H1 (cell line): ENCODE measurements at regions not wholly inside any gene's neighbourhood (a gene's known extent, or its start where the extent isn't known, plus 50 kb on each side); places are given as distances from the start of the nearest gene placed in this dataset.

Experiments used
- CTCF ChIA-PET: fragments of 300-600 bp; sonication (Branson Sonifier 250); formaldehyde crosslinking; loops from one replicate; lab custom pipeline; 2021; ENCODE audit not compliant: partially characterized antibody; lab: Charles Lee
- POLR2A ChIA-PET: fragments of 300-600 bp; sonication (Branson Sonifier 250); formaldehyde crosslinking; loops from one replicate; lab custom pipeline; 2021; ENCODE audit warnings: inconsistent platforms; ENCODE audit not compliant: partially characterized antibody; lab: Charles Lee
- DNase-seq, 2 experiments: peaks; one replicate each; pipeline versions ENCODE4 v3.0.0 to v3.0.0-alpha.2; 2010 to 2022; ENCODE audit warnings: low spot score in 2 of 2, low read depth in 1 of 2, mixed read lengths in 1 of 2
- FAIRE-seq: peaks from 2 replicates; lab custom pipeline; 2011; peaks lifted over from hg19 to GRCh38; lab: Jason Lieb, UNC
- H2AFZ ChIP-seq: 2 replicates; pipeline ENCODE4 v1.8.1; 2012; ENCODE audit warnings: low read length, inconsistent platforms
- H2AK5ac ChIP-seq: 2 replicates; pipeline ENCODE4 v1.6.1; 2013; ENCODE audit warnings: low read depth, low read length
- H2BK120ac ChIP-seq: replicated peaks from 2 replicates; pipeline ENCODE3; 2013; ENCODE audit warnings: low read depth, low read length, inconsistent platforms
- H2BK12ac ChIP-seq: 2 replicates; pipeline ENCODE4 v1.6.1; 2013; ENCODE audit warnings: low read depth, low read length
- H2BK15ac ChIP-seq: 2 replicates; pipeline ENCODE4 v1.6.1; 2013; ENCODE audit warnings: low read length
- H2BK20ac ChIP-seq: 2 replicates; pipeline ENCODE4 v1.6.1; 2013; ENCODE audit warnings: low read length
- H2BK5ac ChIP-seq: 2 replicates; pipeline ENCODE4 v1.6.1; 2013; ENCODE audit warnings: low read depth, low read length
- H3K14ac ChIP-seq: 2 replicates; pipeline ENCODE4 v1.6.1; 2013; ENCODE audit warnings: inconsistent platforms; ENCODE audit not compliant: insufficient read length
- H3K18ac ChIP-seq: 2 replicates; pipeline ENCODE4 v1.6.1; 2013; ENCODE audit warnings: low read length; ENCODE audit errors: extremely low read depth
- H3K23ac ChIP-seq: 2 replicates; pipeline ENCODE4 v1.6.1; 2013; ENCODE audit warnings: inconsistent platforms; ENCODE audit not compliant: insufficient read length
- H3K23me2 ChIP-seq: 2 replicates; pipeline ENCODE4 v1.6.1; 2013; ENCODE audit warnings: low read depth, low read length
- H3K27ac ChIP-seq: 2 replicates; pipeline ENCODE4 v1.6.1; 2011; ENCODE audit warnings: low read depth, low read length, inconsistent platforms
- H3K27me3 ChIP-seq, 4 experiments: replicated peaks in 1 of 4; 1 replicate in 1 of 4; 2 replicates in 3 of 4; pipeline versions ENCODE4 v1.6.1 to v1.8.1; 2011 to 2013; ENCODE audit warnings: low read length in 3 of 4, mild to moderate bottlenecking in 3 of 4, inconsistent platforms in 2 of 4, mixed read lengths in 2 of 4, moderate library complexity in 1 of 4; ENCODE audit not compliant: control insufficient read depth in 3 of 4, insufficient read depth in 3 of 4; ENCODE audit errors: extremely low read depth in 1 of 4
- H3K36me3 ChIP-seq, 4 experiments: 2 replicates each; pipeline versions ENCODE4 v1.6.1 to v1.8.1; 2011 to 2013; ENCODE audit warnings: mild to moderate bottlenecking in 4 of 4, low read length in 3 of 4, moderate library complexity in 2 of 4, control low read depth in 1 of 4, inconsistent platforms in 1 of 4; ENCODE audit not compliant: insufficient read depth in 4 of 4, control insufficient read depth in 2 of 4
- H3K4ac ChIP-seq: replicated peaks from 2 replicates; pipeline ENCODE3; 2013; ENCODE audit warnings: low read length, low read depth, mixed read lengths, inconsistent platforms; ENCODE audit not compliant: insufficient read length
- H3K4me1 ChIP-seq, 4 experiments: replicated peaks in 1 of 4; 1 replicate in 1 of 4; 2 replicates in 3 of 4; pipeline versions ENCODE4 v1.6.1 to v1.8.1; 2011 to 2013; ENCODE audit warnings: low read length in 3 of 4, inconsistent platforms in 2 of 4, mixed read lengths in 1 of 4; ENCODE audit not compliant: insufficient read depth in 4 of 4, control insufficient read depth in 3 of 4
- H3K4me2 ChIP-seq, 2 experiments: 2 replicates each; pipeline versions ENCODE4 v1.6.1 to v1.8.1; 2011 to 2013; ENCODE audit warnings: low read depth in 2 of 2, low read length in 2 of 2, control low read depth in 1 of 2, inconsistent platforms in 1 of 2, mild to moderate bottlenecking in 1 of 2; ENCODE audit not compliant: insufficient read depth in 1 of 2
- H3K4me3 ChIP-seq, 4 experiments: fragments of 200-600, 300-600 bp in 1 of 4; sonication (generic), shearing (Covaris generic), sonication (Bioruptor Twin) in 1 of 4; 2 replicates each; pipeline versions ENCODE4 v1.5.1 to v1.8.1; 2011 to 2016; ENCODE audit warnings: low read length in 4 of 4, low read depth in 3 of 4, control low read depth in 2 of 4, inconsistent platforms in 2 of 4, mild to moderate bottlenecking in 2 of 4, mixed read lengths in 1 of 4, moderate library complexity in 1 of 4; ENCODE audit not compliant: insufficient read depth in 2 of 4; ENCODE audit errors: extremely low read depth in 1 of 4
- H3K56ac ChIP-seq: replicated peaks from 2 replicates; pipeline ENCODE3; 2013; ENCODE audit warnings: low read depth, mild to moderate bottlenecking, mixed read lengths, low read length, inconsistent platforms; ENCODE audit not compliant: insufficient read length
- H3K79me1 ChIP-seq: 2 replicates; pipeline ENCODE4 v1.6.1; 2013; ENCODE audit warnings: low read depth, low read length, control low read depth
- H3K79me2 ChIP-seq, 2 experiments: 2 replicates each; pipeline versions ENCODE4 v1.6.1 to v1.8.1; 2012 to 2013; ENCODE audit warnings: low read length in 2 of 2, mild to moderate bottlenecking in 2 of 2, inconsistent platforms in 1 of 2; ENCODE audit not compliant: insufficient read depth in 2 of 2, control insufficient read depth in 1 of 2
- H3K9ac ChIP-seq, 4 experiments: replicated peaks in 1 of 4; 1 replicate in 1 of 4; 2 replicates in 3 of 4; pipeline versions ENCODE4 v1.6.1 to v1.8.1; 2011 to 2013; ENCODE audit warnings: low read depth in 3 of 4, low read length in 3 of 4, control low read depth in 2 of 4, mild to moderate bottlenecking in 2 of 4, moderate library complexity in 2 of 4, inconsistent platforms in 1 of 4; ENCODE audit errors: extremely low read depth in 1 of 4
- H3K9me3 ChIP-seq, 2 experiments: 2 replicates each; pipeline versions ENCODE4 v1.6.1 to v1.8.1; 2012 to 2013; ENCODE audit warnings: mild to moderate bottlenecking in 2 of 2, moderate library complexity in 2 of 2, control low read depth in 1 of 2, inconsistent platforms in 1 of 2, low read depth in 1 of 2, low read length in 1 of 2, mixed read lengths in 1 of 2; ENCODE audit not compliant: insufficient read depth in 2 of 2
- H4K20me1 ChIP-seq, 2 experiments: replicated peaks in 1 of 2; 2 replicates each; pipeline versions ENCODE3 to v1.8.1; 2011 to 2013; ENCODE audit warnings: inconsistent platforms in 2 of 2, low read length in 2 of 2, mild to moderate bottlenecking in 1 of 2; ENCODE audit not compliant: insufficient read depth in 2 of 2, control insufficient read depth in 1 of 2
- H4K5ac ChIP-seq: 2 replicates; pipeline ENCODE4 v1.6.1; 2013; ENCODE audit warnings: low read length, low read depth, mixed read lengths, inconsistent platforms; ENCODE audit not compliant: insufficient read length
- H4K8ac ChIP-seq: 2 replicates; pipeline ENCODE4 v1.8.0; 2013; ENCODE audit warnings: mild to moderate bottlenecking, moderate library complexity, low read length, inconsistent platforms; ENCODE audit not compliant: insufficient read depth; ENCODE audit errors: extremely low read depth
- H4K91ac ChIP-seq: replicated peaks from 2 replicates; pipeline ENCODE3; 2013; ENCODE audit warnings: low read length, mixed read lengths, inconsistent platforms; ENCODE audit not compliant: insufficient read length
- BRCA1 ChIP-seq: IDR thresholded peaks from 2 replicates; pipeline ENCODE4 v1.6.1; 2012; ENCODE audit warnings: low read depth, low read length, improper control_type of control experiment
- EZH2 ChIP-seq: fragments of 200-600 bp; sonication (generic); IDR thresholded peaks from 2 replicates; pipeline ENCODE4 v1.7.1; 2012; ENCODE audit warnings: low read depth, mild to moderate bottlenecking, moderate library complexity, low read length, inconsistent platforms; ENCODE audit not compliant: severe bottlenecking
- HDAC2 ChIP-seq, 2 experiments: fragments of 300-600 bp in 1 of 2; sonication (generic) in 1 of 2; IDR thresholded peaks; 2 replicates each; pipeline ENCODE4 v1.6.1; 2011 to 2012; ENCODE audit warnings: low read depth in 2 of 2, low read length in 2 of 2, mild to moderate bottlenecking in 2 of 2, moderate library complexity in 2 of 2, borderline replicate concordance in 1 of 2, inconsistent platforms in 1 of 2
- JUND ChIP-seq: IDR thresholded peaks from 2 replicates; pipeline ENCODE4 v1.6.1; 2011; ENCODE audit warnings: mild to moderate bottlenecking, improper control_type of control experiment, low read length
- WGBS, 2 experiments: shearing (Covaris generic) in 1 of 2; methylation state at CpG; one replicate each; pipeline versions ENCODE4 v1.1.6 to v1.1.7; 2013 to 2015; ENCODE audit warnings: low lambda C conversion rate in 2 of 2, mixed read lengths in 2 of 2, inconsistent platforms in 1 of 2, low coverage in 1 of 2, missing lambda C conversion rate in 1 of 2; ENCODE audit not compliant: insufficient replicate concordance in 2 of 2, insufficient coverage in 1 of 2, insufficient read length in 1 of 2; ENCODE audit errors: extremely low coverage in 1 of 2, missing lambda C conversion rate in 1 of 2; 5-methylcytosine and 5-hydroxymethylcytosine counted together

GRCh38 chr2:51791496-51791895, 759.6 kb upstream of the NRXN1 start:
- Histone ChIP-seq H2AFZ (no peak overlapping the region), H3K56ac (no peak overlapping the region), H3K9ac (no peak overlapping the region), H3K4me3 (no peak overlapping the region), H3K4me2 (no peak overlapping the region), H3K9me3 (no peaks in the 10 kb centered on the region), H2BK5ac (no peak overlapping the region), H2BK120ac (no peak overlapping the region), H4K20me1 (no peaks in the 10 kb centered on the region), H3K27ac (no peak overlapping the region), H3K18ac (no peak overlapping the region), H3K36me3 (no peaks in the 10 kb centered on the region; a peak in 1 of 8 replicates), H3K23me2 (no peaks in the 10 kb centered on the region), H4K5ac (no peak overlapping the region), H3K79me1 (no peaks in the 10 kb centered on the region), H3K27me3 (no peaks in the 10 kb centered on the region), H3K4me1 (peaks cover 0 to 2% (median 0%) of the 10 kb centered on the region in 4 experiments; a peak in 1 of 7 replicates), H2BK12ac (no peak overlapping the region), H3K23ac (no peak overlapping the region), H4K91ac (no peak overlapping the region), H2AK5ac (no peak overlapping the region), H4K8ac (no peak overlapping the region), H3K14ac (no peak overlapping the region), H3K4ac (no peak overlapping the region), H3K79me2 (no peaks in the 10 kb centered on the region), H2BK20ac (no peak overlapping the region), H2BK15ac (no peak overlapping the region)
- no peak for TF ChIP-seq EZH2
- TF ChIP-seq JUND, result no peak
- no peak for TF ChIP-seq BRCA1
- TF ChIP-seq HDAC2 (IDR thresholded peaks at IDR 0.05; ENCODE audit: borderline replicate concordance in 1 of 2, low read depth in 2 of 2, low read length in 2 of 2), result no peak
- ChIA-PET POLR2A (no interaction called here), CTCF (no interaction called here)
- WGBS, 2 experiments, result 89% methylated on average over 3 of the region's 3 CpGs; no CpG with 5 or more reads in 1 of the 2 experiments
- FAIRE-seq (no peak), DNase-seq (no peak)
